Aorta (tissue), 5 donors: ENCODE measurements at regions not wholly inside any gene's neighbourhood (a gene's known extent, or its start where the extent isn't known, plus 50 kb on each side); places are given as distances from the start of the nearest gene placed in this dataset.

Experiments used
- ATAC-seq: fragments of 200-7000 bp; cut with Tn5 transposase; one replicate; pipeline ENCODE4 v1.9.1; 2022; ENCODE audit warnings: moderate library complexity; ENCODE audit not compliant: low FRiP score
- DNase-seq, 2 donors: peaks; one replicate each; pipeline ENCODE4 v3.0.0-alpha.2; 2020
- H3K27ac ChIP-seq, 2 donors: one replicate each; pipeline ENCODE4 v1.5.1; 2013; ENCODE audit warnings: low read length in 2 of 2, mild to moderate bottlenecking in 2 of 2, moderate library complexity in 2 of 2, control low read depth in 1 of 2, inconsistent platforms in 1 of 2, low read depth in 1 of 2
- H3K27me3 ChIP-seq, 2 donors: one replicate each; pipeline ENCODE4 v1.6.1; 2013; ENCODE audit warnings: control low read depth in 1 of 2, low read length in 1 of 2, mild to moderate bottlenecking in 1 of 2, moderate library complexity in 1 of 2; ENCODE audit not compliant: insufficient read depth in 2 of 2, control insufficient read depth in 1 of 2
- H3K36me3 ChIP-seq, 2 donors: one replicate each; pipeline ENCODE4 v1.6.1; 2013; ENCODE audit warnings: control low read depth in 1 of 2, low read length in 1 of 2, mild to moderate bottlenecking in 1 of 2; ENCODE audit not compliant: insufficient read depth in 2 of 2, control insufficient read depth in 1 of 2
- H3K4me1 ChIP-seq, 2 donors: one replicate each; pipeline ENCODE4 v1.6.1; 2013; ENCODE audit warnings: low read length in 2 of 2, control low read depth in 1 of 2, mild to moderate bottlenecking in 1 of 2, moderate library complexity in 1 of 2; ENCODE audit not compliant: insufficient read depth in 2 of 2, control insufficient read depth in 1 of 2
- H3K4me3 ChIP-seq, 2 donors: one replicate each; pipeline ENCODE4 v1.5.1; 2013; ENCODE audit warnings: low read length in 2 of 2, control low read depth in 1 of 2, mild to moderate bottlenecking in 1 of 2
- H3K9me3 ChIP-seq: one replicate; pipeline ENCODE4 v1.6.1; 2013; ENCODE audit warnings: mild to moderate bottlenecking, low read length; ENCODE audit not compliant: control insufficient read depth
- WGBS, 2 donors: extraction: QIAGEN DNeasy Blood & Tissue Kit; methylation state at CpG; one replicate each; pipeline ENCODE4 v1.1.7; 2013; 5-methylcytosine and 5-hydroxymethylcytosine counted together
- intact Hi-C, 2 donors: fragments of 100-400 bp; cut with DNase I; formaldehyde crosslinking; loops; one replicate each; pipeline versions ENCODE4 v1.14.2 to v1.15.0; 2022
- donor health status: healthy with polysubstance abuse.
- donor health status: Bipolar disorder and iron deficiency.
- donor health status: DM: no; HTN: no; CAD: no.
- donor health status: DM: no; HTN: no; CAD: no.
- donor health status: DM: yes; HTN: yes; CAD: no.

DNA sequence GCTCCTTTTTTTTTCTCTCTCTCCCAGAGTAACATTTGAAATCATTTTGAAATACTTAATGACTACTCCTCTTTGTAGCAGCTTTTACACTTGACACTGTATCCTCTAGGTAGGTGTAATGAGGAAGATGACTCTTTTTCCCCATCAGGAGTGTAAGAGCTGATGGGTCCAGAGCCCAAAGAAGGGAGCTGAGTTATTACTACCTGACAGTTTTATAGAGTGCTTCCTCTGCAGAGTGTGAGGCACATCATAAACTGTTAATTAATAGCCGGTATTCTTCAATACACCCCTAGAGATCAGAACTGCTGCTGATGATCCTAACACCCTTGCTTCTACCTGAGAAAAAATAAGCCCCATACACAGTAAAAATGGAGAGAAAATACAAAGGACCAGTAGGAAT lies 279.8 kb upstream of the SEMA3A start:
- intact Hi-C loops: no loop called here
- Histone ChIP-seq H3K4me1 (no peaks in the 10 kb centered on the region), H3K27me3 (no peaks in the 10 kb centered on the region), H3K9me3 (no peaks in the 10 kb centered on the region), H3K4me3 (no peak overlapping the region), H3K27ac (no peak overlapping the region), H3K36me3 (no peaks in the 10 kb centered on the region)
- DNase-seq: no peak
- no peak for ATAC-seq
- 25 to 60% methylated on average over 1 of the region's 1 CpG for WGBS, 2 donors

GRCh38 chr7:84471576-84471975 lies 277.0 kb upstream of the SEMA3A start:
- Histone ChIP-seq H3K27me3 (no peaks in the 10 kb centered on the region), H3K4me1 (no peaks in the 10 kb centered on the region), H3K4me3 (no peak overlapping the region), H3K27ac (no peak overlapping the region), H3K9me3 (no peaks in the 10 kb centered on the region), H3K36me3 (no peaks in the 10 kb centered on the region)
- intact Hi-C loops: no loop called here
- ATAC-seq (no peak), DNase-seq (no peak)
- 57 to 65% methylated on average over 1 of the region's 1 CpG for WGBS, 2 donors

- DNase-seq: no peak
- ATAC-seq: no peak
- H3K9me3 ChIP-seq: no peaks in the 10 kb centered on the region
- no peaks in the 10 kb centered on the region for H3K36me3 ChIP-seq
- no peaks in the 10 kb centered on the region for H3K4me1 ChIP-seq
- H3K4me3 ChIP-seq: no peak overlapping the region
- WGBS, 2 donors: 59 to 74% methylated on average over 3 of the region's 3 CpGs
- no peaks in the 10 kb centered on the region for H3K27me3 ChIP-seq
- H3K27ac ChIP-seq: no peak overlapping the region
- intact Hi-C loops: no loop called here
Observed at GRCh38 chr7:84469034-84469433, 274.4 kb upstream of the SEMA3A start.

GRCh38 chr7:84462259-84462658 lies 267.7 kb upstream of the SEMA3A start:
- H3K36me3 ChIP-seq: no peaks in the 10 kb centered on the region

DNA sequence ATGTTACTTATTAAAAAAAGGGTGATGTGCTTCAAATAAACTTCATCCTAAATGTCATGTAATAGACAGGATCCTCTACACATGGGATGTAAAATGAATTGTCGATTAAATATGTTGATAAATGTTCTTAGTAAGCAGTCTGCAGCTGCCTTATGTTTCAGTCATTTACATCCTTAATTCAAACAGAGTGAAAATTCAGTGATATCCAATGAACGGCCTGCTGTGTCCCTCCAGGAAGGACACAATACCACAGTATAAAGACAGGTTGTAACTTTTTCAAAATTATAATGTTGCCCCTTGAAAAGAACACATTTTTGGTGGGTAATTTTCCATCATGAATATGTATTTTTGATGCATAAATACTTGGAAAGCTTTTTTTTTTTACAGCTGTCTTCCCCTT lies 266.5 kb upstream of the SEMA3A start:
- WGBS, 2 donors: 87 to 88% methylated on average over 2 of the region's 2 CpGs
- Histone ChIP-seq H3K9me3 (no peaks in the 10 kb centered on the region), H3K27me3 (no peaks in the 10 kb centered on the region), H3K27ac (no peak overlapping the region), H3K4me1 (no peaks in the 10 kb centered on the region), H3K4me3 (no peak overlapping the region), H3K36me3 (no peaks in the 10 kb centered on the region)
- ATAC-seq: no peak
- intact Hi-C loops: no loop called here
- DNase-seq: no peak

More at GRCh38 chr7:84462259-84462658, 267.7 kb upstream of the SEMA3A start:
- no peak overlapping the region for H3K27ac ChIP-seq
- H3K27me3 ChIP-seq: no peaks in the 10 kb centered on the region
- intact Hi-C loops: no loop called here
- ATAC-seq (no peak), DNase-seq (no peak)
- H3K4me3 ChIP-seq: no peak overlapping the region
- no peaks in the 10 kb centered on the region for H3K4me1 ChIP-seq
- H3K9me3 ChIP-seq: no peaks in the 10 kb centered on the region

GRCh38 chr7:84455788-84456187 lies 261.2 kb upstream of the SEMA3A start:
- WGBS, 2 donors: 97 to 98% methylated on average over 1 of the region's 1 CpG
- H3K4me3 ChIP-seq: no peak overlapping the region
- DNase-seq: no peak
- no peak overlapping the region for H3K27ac ChIP-seq
- peaks cover 0 to 1% of the 10 kb centered on the region in 2 donors for H3K27me3 ChIP-seq
- H3K9me3 ChIP-seq: no peaks in the 10 kb centered on the region
- no peak for ATAC-seq
- no peaks in the 10 kb centered on the region for H3K36me3 ChIP-seq
- intact Hi-C loops: no loop called here
- H3K4me1 ChIP-seq: no peaks in the 10 kb centered on the region

- intact Hi-C loops: no loop called here
- no peaks in the 10 kb centered on the region for H3K36me3 ChIP-seq
- no peak overlapping the region for H3K27ac ChIP-seq
- H3K4me1 ChIP-seq: no peaks in the 10 kb centered on the region
- no peak overlapping the region for H3K4me3 ChIP-seq
- DNase-seq (no peak), ATAC-seq (no peak)
- H3K27me3 ChIP-seq: peaks cover 0 to 1% of the 10 kb centered on the region in 2 donors
- H3K9me3 ChIP-seq: no peaks in the 10 kb centered on the region
Observed at GRCh38 chr7:84454174-84454959, 259.8 kb upstream of the SEMA3A start.

- no peak for DNase-seq
- H3K4me1 ChIP-seq: no peaks in the 10 kb centered on the region
- intact Hi-C loops: no loop called here
- no peaks in the 10 kb centered on the region for H3K9me3 ChIP-seq
- no peak for ATAC-seq
- H3K27ac ChIP-seq: no peak overlapping the region
- peaks cover 0 to 1% of the 10 kb centered on the region in 2 donors for H3K27me3 ChIP-seq
- H3K4me3 ChIP-seq: no peak overlapping the region
- no peaks in the 10 kb centered on the region for H3K36me3 ChIP-seq
- 42 to 55% methylated on average over 1 of the region's 1 CpG for WGBS, 2 donors
Observed at GRCh38 chr7:84452618-84453017, 258.0 kb upstream of the SEMA3A start.

DNA sequence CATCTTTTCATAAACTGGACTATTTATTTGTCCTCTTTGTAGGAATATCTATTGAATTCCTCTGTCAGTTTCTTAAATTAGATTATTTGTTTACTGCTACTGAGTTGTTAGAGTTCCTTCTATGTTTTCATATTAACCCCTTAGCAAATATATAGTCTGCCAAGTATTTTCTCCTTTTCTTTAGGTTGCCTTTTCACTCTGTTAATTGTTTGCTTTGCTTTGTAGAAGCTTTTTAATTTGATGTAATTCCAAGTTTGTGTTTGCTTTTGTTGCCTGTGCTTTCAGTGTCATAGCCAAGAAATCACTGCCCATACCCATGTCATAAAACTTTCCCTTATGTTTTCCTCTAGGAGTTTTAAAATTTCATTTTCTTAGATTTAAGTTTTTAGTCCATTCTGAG lies 256.2 kb upstream of the SEMA3A start:
- no peak overlapping the region for H3K27ac ChIP-seq
- H3K27me3 ChIP-seq: peaks cover 0 to 1% of the 10 kb centered on the region in 2 donors
- no peaks in the 10 kb centered on the region for H3K9me3 ChIP-seq
- H3K4me3 ChIP-seq: no peak overlapping the region
- no peak for ATAC-seq
- H3K36me3 ChIP-seq: no peaks in the 10 kb centered on the region
- intact Hi-C loops: no loop called here
- no peak for DNase-seq
- no peaks in the 10 kb centered on the region for H3K4me1 ChIP-seq
